ENCODE measurements at regions not wholly inside any gene's neighbourhood (a gene's known extent, or its start where the extent isn't known, plus 50 kb on each side); places are given as distances from the start of the nearest gene placed in this dataset.

DNA sequence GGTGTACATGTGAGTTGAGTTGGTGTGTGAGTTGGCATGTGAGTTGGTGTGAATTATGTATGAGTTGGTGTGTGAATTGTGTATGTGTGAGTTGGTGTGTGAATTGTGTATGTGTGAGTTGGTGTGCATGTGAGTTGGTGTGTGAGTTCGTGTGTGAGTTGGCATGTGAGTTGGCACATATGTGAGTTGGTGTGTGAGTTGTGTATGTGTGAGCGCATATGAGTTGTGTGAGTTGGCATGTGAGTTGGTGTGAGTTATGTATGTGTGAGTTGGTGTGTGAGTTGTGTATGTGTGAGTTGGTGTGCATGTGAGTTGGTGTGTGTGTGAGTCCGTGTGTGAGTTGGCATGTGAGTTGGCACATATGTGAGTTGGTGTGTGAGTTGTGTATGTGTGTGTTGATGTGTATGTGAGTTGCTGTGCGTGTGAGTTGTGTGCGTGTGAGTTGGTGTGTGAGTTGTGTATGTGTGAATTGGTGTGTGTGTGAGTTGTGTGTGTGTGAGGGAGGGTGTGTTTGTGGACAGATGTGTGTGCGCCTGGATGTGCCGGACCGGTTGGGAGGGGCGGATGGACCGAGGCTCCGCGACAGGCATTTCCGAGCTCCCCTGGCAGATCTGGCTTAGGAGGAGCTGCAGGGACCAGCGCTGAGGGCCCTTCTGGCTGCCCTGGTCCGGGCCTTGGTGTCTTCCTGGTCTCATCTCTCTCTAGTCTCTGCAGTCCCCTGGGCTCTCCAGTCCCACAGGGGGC is 162.5 kb upstream of the IER5L start:
- no peak for DNase-seq (ENCODE audit: extremely low read depth, low read depth)
- no peak for TF ChIP-seq CTCF (IDR thresholded peaks at IDR 0.05; ENCODE audit: low read depth, low read length, missing control alignments)
- H3K4me3 ChIP-seq (replicated peaks; ENCODE audit: low read depth, low read length), result no peak overlapping the region

DNA sequence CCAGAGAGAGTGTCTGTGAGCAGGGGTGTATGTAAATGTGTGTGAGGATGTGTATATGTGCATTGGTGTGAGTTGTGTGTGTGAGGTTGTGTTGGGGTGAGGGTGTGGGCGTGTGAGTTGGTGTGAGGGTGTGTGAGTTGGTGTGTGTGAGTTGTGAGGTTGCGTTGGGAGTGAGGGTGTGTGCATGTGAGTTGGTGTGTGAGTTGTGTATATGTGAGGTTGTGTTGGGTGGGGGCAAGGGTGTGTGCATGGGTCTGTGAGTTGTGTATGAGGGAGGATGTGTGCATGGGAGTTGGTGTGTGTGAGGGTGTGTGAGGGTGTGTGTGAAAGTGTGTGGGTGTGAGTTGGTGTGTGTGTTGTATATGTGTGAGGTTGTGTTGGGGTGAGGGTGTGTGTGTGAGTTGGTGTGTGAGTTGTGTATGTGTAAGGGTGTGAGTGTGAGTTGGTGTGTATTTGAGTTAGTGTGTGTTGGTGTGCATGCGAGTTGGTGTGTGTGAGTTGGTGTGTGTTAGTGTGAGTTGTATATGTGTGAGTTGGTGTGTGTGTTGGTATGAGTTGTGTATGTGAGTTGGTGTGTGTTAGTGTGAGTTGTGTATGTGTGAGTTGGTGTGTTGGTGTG is 161.6 kb upstream of the IER5L start:
- no peak for DNase-seq (ENCODE audit: extremely low read depth, low read depth)
- TF ChIP-seq CTCF (IDR thresholded peaks at IDR 0.05; ENCODE audit: low read depth, low read length, missing control alignments), result no peak
- no peak overlapping the region for H3K4me3 ChIP-seq (replicated peaks; ENCODE audit: low read depth, low read length)

- DNase-seq (ENCODE audit: extremely low read depth, low read depth), result no peak
- no peak for TF ChIP-seq CTCF (IDR thresholded peaks at IDR 0.05; ENCODE audit: low read depth, low read length, missing control alignments)
- H3K4me3 ChIP-seq (replicated peaks; ENCODE audit: low read depth, low read length), result no peak overlapping the region
These were observed 160.8 kb upstream of the IER5L start for GRCh38 chr9:129338724-129339430.

DNA sequence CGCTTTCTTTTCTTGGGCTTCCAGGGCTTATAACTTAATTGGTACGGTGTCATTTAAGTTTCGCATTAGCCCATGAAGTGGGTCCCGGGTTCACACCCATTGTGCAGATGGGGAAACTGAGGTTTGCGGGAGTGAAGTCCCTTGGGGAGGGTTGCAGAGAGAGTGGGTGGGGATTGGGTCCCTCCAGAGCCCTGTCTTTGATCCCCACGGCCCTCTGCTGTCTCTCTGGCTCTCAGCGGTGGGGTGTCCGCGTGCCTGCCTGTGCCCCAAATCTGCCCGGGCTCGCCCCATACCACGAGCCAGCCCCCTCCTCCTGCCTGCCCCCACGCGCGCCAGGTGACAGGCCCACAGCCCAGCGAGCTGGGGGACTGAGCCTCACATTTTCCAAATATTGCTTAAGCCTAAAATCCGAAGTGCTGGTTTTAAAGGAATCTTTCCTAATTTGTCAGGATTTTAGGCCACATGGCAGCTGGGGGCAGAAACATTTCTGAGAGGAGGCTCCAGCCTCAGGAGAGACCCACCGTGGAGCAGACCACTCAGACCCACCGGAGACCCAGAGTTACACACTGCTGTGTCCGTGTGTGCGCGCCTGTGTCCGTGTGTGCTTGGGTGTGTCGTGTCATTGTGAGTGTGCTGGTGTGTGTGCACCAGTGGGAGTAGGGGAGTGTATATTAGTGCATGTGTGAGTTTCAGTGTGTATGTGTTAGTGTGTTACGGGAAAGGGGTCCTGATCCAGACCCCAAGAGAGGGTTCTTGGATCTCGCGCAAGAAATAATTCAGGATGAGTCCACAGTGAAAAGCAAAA is 159.5 kb upstream of the IER5L start:
- TF ChIP-seq CTCF (IDR thresholded peaks at IDR 0.05; ENCODE audit: low read depth, low read length, missing control alignments), result no peak
- DNase-seq (ENCODE audit: extremely low read depth, low read depth), result no peak
- H3K4me3 ChIP-seq (replicated peaks; ENCODE audit: low read depth, low read length), result no peak overlapping the region

DNA sequence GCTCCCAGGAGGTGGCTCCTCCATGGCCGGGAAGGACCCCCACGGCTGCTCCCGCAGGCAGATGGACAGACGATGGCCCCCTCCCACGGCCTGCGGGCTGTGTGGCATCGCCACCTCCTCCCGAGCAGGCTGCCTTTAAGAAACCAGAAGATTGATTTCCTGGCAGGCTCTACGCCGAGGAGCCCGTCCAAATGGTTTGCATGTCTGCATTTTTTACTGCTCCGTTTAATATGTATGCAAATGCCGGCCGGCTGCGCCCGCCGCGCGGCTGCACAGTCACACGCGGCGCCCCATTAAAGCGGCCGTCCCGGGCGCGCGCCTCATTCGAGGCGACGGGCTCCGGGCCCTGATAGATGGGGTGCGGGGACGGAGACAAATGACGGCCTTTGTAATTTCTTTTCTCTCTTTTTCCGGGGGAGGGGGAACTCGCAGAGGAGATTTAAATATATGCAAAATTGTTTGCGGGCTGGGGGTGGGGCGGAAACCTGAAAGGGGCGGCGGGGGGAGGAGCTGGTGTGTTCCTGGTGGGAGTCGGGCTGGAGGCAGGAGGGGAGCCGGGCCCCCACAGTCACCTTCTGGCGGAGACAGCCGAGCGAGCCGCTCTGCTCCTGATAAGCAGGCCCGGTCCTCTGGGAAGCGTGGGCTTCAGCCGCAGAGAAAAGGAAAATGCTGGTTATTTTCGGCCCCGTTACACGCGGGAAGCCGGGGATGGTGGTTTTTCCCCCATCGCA is 158.7 kb upstream of the IER5L start:
- no peak overlapping the region for H3K4me3 ChIP-seq (replicated peaks; ENCODE audit: low read depth, low read length)
- DNase-seq (ENCODE audit: extremely low read depth, low read depth), result no peak
- TF ChIP-seq CTCF (IDR thresholded peaks at IDR 0.05; ENCODE audit: low read depth, low read length, missing control alignments), result no peak

GRCh38 chr9:129336130-129336528 is 158.1 kb upstream of the IER5L start:
- DNase-seq (ENCODE audit: extremely low read depth, low read depth), result no peak

More at GRCh38 chr9:129336130-129336528, 158.1 kb upstream of the IER5L start:
- no peak for TF ChIP-seq CTCF (IDR thresholded peaks at IDR 0.05; ENCODE audit: low read depth, low read length, missing control alignments)
- H3K4me3 ChIP-seq (replicated peaks; ENCODE audit: low read depth, low read length), result no peak overlapping the region

All from HFF-Myc (cell line).